ENCODE measurements at regions not wholly inside any gene's neighbourhood (a gene's known extent, or its start where the extent isn't known, plus 50 kb on each side); places are given as distances from the start of the nearest gene placed in this dataset.

- Histone ChIP-seq H2AFZ (ENCODE audit: low read length) (no peak overlapping the region), H3K4me2 (ENCODE audit: low read depth, low read length) (no peak overlapping the region), H4K20me1 (ENCODE audit: insufficient read depth, low read length) (no peaks in the 10 kb centered on the region), H3K4me1 (ENCODE audit: insufficient read depth, low read length) (no peaks in the 10 kb centered on the region), H3K27me3 (ENCODE audit: control insufficient read depth in 1 of 2, insufficient read depth in 2 of 2, low read length in 2 of 2) (no peaks in the 10 kb centered on the region), H3K9me3 (ENCODE audit: low read length) (no peaks in the 10 kb centered on the region), H3K4me3 (replicated peaks in 1 of 3; ENCODE audit: insufficient read depth in 1 of 3, low read depth in 2 of 3, low read length in 3 of 3) (no peak overlapping the region), H3K27ac (ENCODE audit: extremely low read length, insufficient read depth, low read length) (no peak overlapping the region), H3K9ac (ENCODE audit: insufficient read depth, low read depth, low read length) (no peak overlapping the region), H3K79me2 (ENCODE audit: insufficient read depth, low read length) (no peaks in the 10 kb centered on the region), H3K36me3 (replicated peaks in 1 of 2; ENCODE audit: control insufficient read depth in 1 of 2, insufficient read depth in 2 of 2, low read length in 2 of 2) (no peaks in the 10 kb centered on the region)
- POLR2A ChIA-PET: no interaction called here
- intact Hi-C loops (cut with micrococcal nuclease; ENCODE audit: unreplicated experiment) (no loop called here), in situ Hi-C loops (cut with HindIII; ENCODE audit: extremely low pct_ligation_motif_present, low pct_unique_long_range_greater_than_20kb) (no loop called here)
- ATAC-seq: no peak
- no TSS peak for BruUV-seq (replicated peaks)
- CTCF ChIA-PET (ENCODE audit: low intra/inter-chr PET ratio, low total read pairs): no interaction called here
- no peak for DNase-seq (ENCODE audit: low spot score)
- TF ChIP-seq SOX5 (CRISPR knock-in tag; IDR thresholded peaks at IDR 0.05; ENCODE audit: borderline replicate concordance) (no peak), ZFYVE20 (CRISPR knock-in tag; IDR thresholded peaks at IDR 0.05; ENCODE audit: borderline replicate concordance, low read depth) (no peak), RNF219 (CRISPR knock-in tag; IDR thresholded peaks at IDR 0.05) (no peak), TAF1 (CRISPR knock-in tag; IDR thresholded peaks at IDR 0.05) (no peak), PRDM15 (CRISPR knock-in tag; IDR thresholded peaks at IDR 0.05) (no peak), KAT8 (CRISPR knock-in tag; IDR thresholded peaks at IDR 0.05) (no peak), ZNF430 (CRISPR knock-in tag; IDR thresholded peaks at IDR 0.05) (no peak), NRL (CRISPR knock-in tag; IDR thresholded peaks at IDR 0.05; ENCODE audit: borderline replicate concordance) (no peak), MAF1 (CRISPR knock-in tag; IDR thresholded peaks at IDR 0.05; ENCODE audit: borderline replicate concordance) (no peak), ZNF740 (CRISPR knock-in tag; IDR thresholded peaks at IDR 0.05) (no peak), ZBTB26 (CRISPR knock-in tag; IDR thresholded peaks at IDR 0.05; ENCODE audit: borderline replicate concordance) (no peak), NFIC (IDR thresholded peaks at IDR 0.05; ENCODE audit: low read length) (no peak), ZBTB39 (CRISPR knock-in tag; IDR thresholded peaks at IDR 0.05) (no peak)
- FAIRE-seq: no peak
Measured at GRCh38 chr3:63751459-63751858, 67.6 kb upstream of the C3orf49 start.

All from HepG2 (cell line).